HEK293T (cell line): ENCODE measurements at regions not wholly inside any gene's neighbourhood (a gene's known extent, or its start where the extent isn't known, plus 50 kb on each side); places are given as distances from the start of the nearest gene placed in this dataset.

Source experiments
- CTCF ChIA-PET: fragments of 350-600 bp; formaldehyde crosslinking; extraction: SDS; loops from one replicate; lab custom pipeline; 2021; ENCODE audit warnings: antibody characterized with exemption, inconsistent platforms; lab: Yijun Ruan, JAX
- POLR2A ChIA-PET: fragments of 350-600 bp; formaldehyde crosslinking; extraction: SDS; loops from one replicate; lab custom pipeline; 2020; ENCODE audit warnings: antibody characterized with exemption, inconsistent platforms; lab: Yijun Ruan, JAX
- DNase-seq: peaks from one replicate; pipeline ENCODE4 v3.0.0; 2012; ENCODE audit warnings: mixed read lengths; ENCODE audit errors: extremely low spot score
- ARNT ChIP-seq: fragments of 450-650 bp; IDR thresholded peaks from 2 replicates; pipeline ENCODE4 v1.6.1; 2017; ENCODE audit warnings: mild to moderate bottlenecking
- BHLHE40 ChIP-seq: fragments of 450-650 bp; IDR thresholded peaks from 2 replicates; pipeline ENCODE4 v1.6.1; 2016; ENCODE audit warnings: mild to moderate bottlenecking, moderate library complexity, borderline replicate concordance
- CTBP1 ChIP-seq: fragments of 450-650 bp; IDR thresholded peaks from 2 replicates; pipeline ENCODE4 v1.6.1; 2016; ENCODE audit warnings: borderline replicate concordance
- ELF4 ChIP-seq: fragments of 450-650 bp; IDR thresholded peaks from 2 replicates; pipeline ENCODE4 v1.6.1; 2017; ENCODE audit warnings: antibody characterized with exemption
- FOXA1 ChIP-seq: fragments of 450-650 bp; IDR thresholded peaks from 2 replicates; pipeline ENCODE4 v1.6.1; 2016; ENCODE audit warnings: mild to moderate bottlenecking
- FOXK2 ChIP-seq: fragments of 450-650 bp; IDR thresholded peaks from 2 replicates; pipeline ENCODE4 v1.6.1; 2016; ENCODE audit warnings: mild to moderate bottlenecking
- FOXM1 ChIP-seq: fragments of 450-650 bp; IDR thresholded peaks from 2 replicates; pipeline ENCODE4 v1.6.1; 2017; ENCODE audit warnings: mild to moderate bottlenecking, borderline replicate concordance
- HDGF ChIP-seq: fragments of 450-650 bp; IDR thresholded peaks from 2 replicates; pipeline ENCODE4 v1.6.1; 2017; ENCODE audit warnings: antibody characterized with exemption, borderline replicate concordance
- L3MBTL2 ChIP-seq: fragments of 450-650 bp; conservative IDR thresholded peaks from 2 replicates; pipeline ENCODE4 v1.6.1; 2016; ENCODE audit warnings: mild to moderate bottlenecking
- LEF1 ChIP-seq: fragments of 450-650 bp; IDR thresholded peaks from 2 replicates; pipeline ENCODE4 v1.6.1; 2017; ENCODE audit warnings: mild to moderate bottlenecking, borderline replicate concordance
- NFRKB ChIP-seq: fragments of 450-650 bp; IDR thresholded peaks from 2 replicates; pipeline ENCODE4 v1.6.1; 2016; ENCODE audit warnings: mild to moderate bottlenecking, moderate library complexity
- SP1 ChIP-seq: fragments of 450-650 bp; IDR thresholded peaks from 2 replicates; pipeline ENCODE4 v1.6.1; 2017
- SUZ12 ChIP-seq: fragments of 450-650 bp; IDR thresholded peaks from 2 replicates; pipeline ENCODE4 v1.6.1; 2016; ENCODE audit warnings: mild to moderate bottlenecking
- TARDBP ChIP-seq: fragments of 450-650 bp; IDR thresholded peaks from 2 replicates; pipeline ENCODE4 v1.6.1; 2016
- ZNF384 ChIP-seq: fragments of 450-650 bp; IDR thresholded peaks from 2 replicates; pipeline ENCODE4 v1.6.1; 2016
- TF ChIP-seq, protein P1 (sequence below): fragments of 450-650 bp; IDR thresholded peaks from 2 replicates; pipeline ENCODE4 v1.6.1; 2016

DNA sequence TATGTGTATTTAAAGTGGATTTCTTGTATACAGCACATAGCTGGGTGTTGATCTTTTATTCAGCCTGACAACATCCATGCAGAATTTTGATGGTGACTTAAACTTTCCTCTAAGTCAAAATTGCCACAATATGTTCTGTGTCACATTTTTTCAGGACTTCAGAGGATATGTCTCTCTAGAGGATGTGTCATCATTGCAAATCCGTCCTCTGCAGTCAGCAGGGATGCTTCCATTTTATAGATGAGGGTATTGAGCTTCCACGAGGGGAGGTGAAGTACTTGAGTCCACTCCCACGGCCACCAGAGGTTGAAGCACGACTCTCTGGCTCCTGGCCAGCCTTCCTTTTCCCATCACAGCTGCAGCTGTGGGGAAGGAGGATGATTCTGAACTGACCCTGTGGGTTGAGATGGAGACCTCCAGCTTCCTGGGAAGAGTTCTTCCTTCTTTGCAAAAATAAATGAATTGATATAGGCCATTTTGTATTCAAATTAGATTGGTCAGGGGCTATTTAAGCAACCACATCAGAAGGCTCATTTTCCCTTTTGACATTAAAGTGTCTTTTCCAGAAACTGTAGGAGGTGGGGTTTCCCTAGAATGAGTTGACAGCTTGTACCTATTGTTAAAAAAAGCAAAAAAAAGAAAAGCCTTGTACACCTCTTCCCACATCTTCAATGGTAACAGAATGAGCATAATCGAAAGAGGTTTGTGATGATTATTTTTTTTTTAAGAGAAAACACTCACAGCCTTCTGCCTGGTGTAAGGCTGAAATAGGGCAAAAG lies 55.2 kb upstream of the MYEOV start:
- ChIA-PET CTCF (no interaction called here), POLR2A (no interaction called here)
- TF ChIP-seq FOXK2 (no peak), LEF1 (no peak), CTBP1 (no peak), FOXA1 (no peak), BHLHE40 (no peak), ZNF384 (no peak), TARDBP (no peak), SUZ12 (no peak), ARNT (no peak), L3MBTL2 (no peak), SP1 (no peak), FOXM1 (no peak), HDGF (no peak), NFRKB (no peak), ELF4 (no peak)
- TF ChIP-seq, protein P1, sequence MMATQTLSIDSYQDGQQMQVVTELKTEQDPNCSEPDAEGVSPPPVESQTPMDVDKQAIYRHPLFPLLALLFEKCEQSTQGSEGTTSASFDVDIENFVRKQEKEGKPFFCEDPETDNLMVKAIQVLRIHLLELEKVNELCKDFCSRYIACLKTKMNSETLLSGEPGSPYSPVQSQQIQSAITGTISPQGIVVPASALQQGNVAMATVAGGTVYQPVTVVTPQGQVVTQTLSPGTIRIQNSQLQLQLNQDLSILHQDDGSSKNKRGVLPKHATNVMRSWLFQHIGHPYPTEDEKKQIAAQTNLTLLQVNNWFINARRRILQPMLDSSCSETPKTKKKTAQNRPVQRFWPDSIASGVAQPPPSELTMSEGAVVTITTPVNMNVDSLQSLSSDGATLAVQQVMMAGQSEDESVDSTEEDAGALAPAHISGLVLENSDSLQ: no peak
- DNase-seq: no peak

- ChIA-PET POLR2A (no interaction called here), CTCF (no interaction called here)
- TF ChIP-seq FOXK2: no peak
- no peak for TF ChIP-seq CTBP1
- no peak for DNase-seq
These were observed 54.3 kb upstream of the MYEOV start for GRCh38 chr11:69239641-69240040.

DNA sequence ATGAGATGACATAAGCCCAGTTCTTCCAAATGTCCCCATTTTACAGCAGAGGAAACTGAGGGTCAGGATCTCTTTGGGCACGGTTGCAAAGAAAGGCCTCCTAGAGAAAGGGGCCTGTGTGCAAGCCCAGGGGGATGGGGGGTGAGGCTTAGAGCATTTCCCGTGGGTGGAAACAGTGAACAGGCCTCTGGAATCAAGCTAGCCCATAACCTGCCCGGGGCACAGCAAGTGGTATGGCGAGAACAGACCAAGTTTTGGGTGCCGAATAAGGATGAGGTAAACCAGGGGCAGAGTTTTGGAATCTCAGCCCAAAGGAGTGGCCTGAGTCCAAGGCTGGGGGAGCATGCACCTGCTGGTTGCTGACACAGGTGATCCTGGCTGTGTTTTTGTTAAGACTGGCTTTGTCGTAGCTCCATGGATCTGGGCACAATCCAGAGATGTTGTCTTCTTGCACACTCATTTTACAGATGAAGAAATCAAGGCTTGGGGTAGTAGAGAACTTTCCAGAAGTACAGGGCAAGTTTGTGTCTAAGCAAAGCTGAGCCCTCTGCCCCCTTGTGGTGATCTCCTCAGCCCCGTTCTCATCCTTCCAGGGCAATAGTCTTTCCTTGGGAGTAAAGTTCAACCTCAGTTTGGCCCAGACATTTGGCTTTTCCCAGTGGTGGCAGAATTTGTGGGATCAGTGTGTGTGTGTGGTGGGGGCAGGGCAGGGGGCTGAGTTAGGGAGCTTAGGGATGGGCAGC lies 53.5 kb upstream of the MYEOV start:
- POLR2A ChIA-PET: no interaction called here
- TF ChIP-seq BHLHE40 (no peak), FOXA1 (no peak), FOXK2 (no peak), LEF1 (no peak), ARNT (no peak)
- no peak for DNase-seq
- CTCF ChIA-PET: no interaction called here

GRCh38 chr11:69241075-69241740 lies 52.7 kb upstream of the MYEOV start:
- CTCF ChIA-PET: no interaction called here
- DNase-seq: no peak
- TF ChIP-seq SP1 (no peak), HDGF (no peak), ZNF384 (no peak), ARNT (no peak), NFRKB (no peak), CTBP1 (no peak), ELF4 (no peak), FOXK2 (no peak), TARDBP (no peak), FOXM1 (no peak), BHLHE40 (no peak)
- POLR2A ChIA-PET: no interaction called here

- TF ChIP-seq HDGF (no peak), SP1 (no peak), ZNF384 (no peak), LEF1 (no peak), ELF4 (no peak), NFRKB (no peak), FOXK2 (no peak), FOXM1 (no peak), ARNT (no peak), L3MBTL2 (no peak), SUZ12 (no peak), CTBP1 (no peak), TARDBP (no peak), FOXA1 (no peak), BHLHE40 (no peak)
- TF ChIP-seq, protein P1: no peak
- POLR2A ChIA-PET: no interaction called here
- CTCF ChIA-PET: no interaction called here
- no peak for DNase-seq
These were observed 52.1 kb upstream of the MYEOV start for GRCh38 chr11:69241844-69242243.

DNA sequence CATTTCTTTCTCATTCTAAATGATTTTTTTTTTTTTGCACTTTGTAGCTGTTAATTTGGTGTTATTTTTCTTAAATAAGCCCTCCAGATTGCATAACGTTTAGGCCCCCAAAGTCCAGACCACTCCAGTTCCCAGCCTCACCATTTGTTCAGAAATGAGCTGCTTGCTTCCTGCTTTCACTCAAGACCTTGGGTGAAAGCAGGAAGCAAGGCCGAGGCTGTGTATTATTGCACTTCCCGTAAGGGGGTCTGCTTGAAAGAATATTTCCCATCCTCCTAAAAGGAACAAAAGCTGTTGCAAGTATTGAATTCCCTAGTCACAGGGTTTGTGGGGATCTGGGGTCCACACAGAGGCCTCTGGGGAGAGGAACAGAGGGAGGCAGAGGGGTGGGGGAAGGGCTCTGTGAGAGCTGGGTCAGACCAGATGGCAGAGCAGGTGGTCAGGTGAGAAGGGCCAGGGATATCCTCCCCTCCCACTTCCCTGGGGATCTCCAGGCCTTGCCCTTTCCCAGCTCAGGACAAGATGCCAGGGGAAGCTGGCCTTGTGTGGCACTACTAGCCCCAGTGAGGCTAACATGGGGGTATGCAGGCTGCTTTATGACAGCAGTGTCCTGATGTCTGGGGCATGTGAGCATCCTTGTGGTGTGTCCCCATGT lies 51.6 kb upstream of the MYEOV start:
- DNase-seq: no peak
- ChIA-PET CTCF (no interaction called here), POLR2A (no interaction called here)
- TF ChIP-seq SP1: no peak
- TF ChIP-seq SUZ12: no peak
- TF ChIP-seq HDGF: no peak
- no peak for TF ChIP-seq TARDBP
- no peak for TF ChIP-seq L3MBTL2
- no peak for TF ChIP-seq FOXK2
- no peak for TF ChIP-seq NFRKB
- TF ChIP-seq CTBP1: no peak
- TF ChIP-seq FOXA1: no peak
- TF ChIP-seq FOXM1: no peak
- TF ChIP-seq BHLHE40: no peak
- no peak for TF ChIP-seq ELF4
- TF ChIP-seq LEF1: no peak
- TF ChIP-seq, protein P1: no peak
- TF ChIP-seq ARNT: no peak
- TF ChIP-seq ZNF384: no peak
